PC-3 (cell line): ENCODE measurements at regions not wholly inside any gene's neighbourhood (a gene's known extent, or its start where the extent isn't known, plus 50 kb on each side); places are given as distances from the start of the nearest gene placed in this dataset.

Source experiments
- ATAC-seq: fragments of 200-7000 bp; cut with Tn5 transposase; 2 replicates; pipeline ENCODE4 v1.9.1; 2020; ENCODE audit warnings: mild to moderate bottlenecking, moderate library complexity
- BruUV-seq: library from RNA; stranded (reverse); fragments of 400-500 nt; replicated peaks from 2 replicates; lab custom pipeline; 2021; lab: Mats Ljungman, UMichigan
- CTCF ChIA-PET: fragments of 300-600 bp; sonication (Branson Sonifier 250); formaldehyde crosslinking; loops from one replicate; lab custom pipeline; 2022; ENCODE audit warnings: antibody characterized with exemption; lab: Charles Lee
- POLR2A ChIA-PET: fragments of 300-600 bp; sonication (Branson Sonifier 250); formaldehyde crosslinking; loops from one replicate; lab custom pipeline; 2022; ENCODE audit warnings: antibody characterized with exemption; ENCODE audit not compliant: unreplicated experiment; lab: Charles Lee
- DNase-seq: peaks from one replicate; pipeline ENCODE4 v3.0.0-alpha.2; 2015
- H2AFZ ChIP-seq: fragments of 300-600 bp; sonication (generic); 2 replicates; pipeline ENCODE4 v1.6.0; 2016; ENCODE audit warnings: antibody characterized with exemption, low read length
- H3F3A ChIP-seq: fragments of 300-600 bp; sonication (generic); one replicate; pipeline ENCODE4 v1.6.0; 2017; ENCODE audit warnings: antibody characterized with exemption, low read length, control low read depth, mild to moderate bottlenecking; ENCODE audit not compliant: unreplicated experiment
- H3K27ac ChIP-seq: fragments of 300-600 bp; sonication (generic); 2 replicates; pipeline ENCODE4 v1.5.1; 2016; ENCODE audit warnings: mild to moderate bottlenecking, low read length
- H3K27me3 ChIP-seq: fragments of 300-600 bp; sonication (generic); 2 replicates; pipeline ENCODE4 v1.6.1; 2016; ENCODE audit warnings: low read length, mixed read lengths
- H3K36me3 ChIP-seq: fragments of 300-600 bp; sonication (generic); 2 replicates; pipeline ENCODE4 v1.6.1; 2016; ENCODE audit warnings: low read depth, mixed run types, low read length, mixed read lengths
- H3K4me1 ChIP-seq: fragments of 300-600 bp; sonication (generic); 2 replicates; pipeline ENCODE4 v1.5.1; 2016; ENCODE audit warnings: low read length; ENCODE audit not compliant: insufficient read depth
- H3K4me2 ChIP-seq: fragments of 300-600 bp; sonication (generic); 2 replicates; pipeline ENCODE4 v1.6.0; 2016; ENCODE audit warnings: low read length
- H3K4me3 ChIP-seq: fragments of 300-600 bp; sonication (generic); 2 replicates; pipeline ENCODE4 v1.5.1; 2016; ENCODE audit warnings: mild to moderate bottlenecking, low read length, mixed read lengths
- H3K79me2 ChIP-seq: fragments of 300-600 bp; sonication (generic); 2 replicates; pipeline ENCODE4 v1.6.1; 2017; ENCODE audit warnings: low read length, mixed read lengths
- H3K9ac ChIP-seq: fragments of 300-600 bp; sonication (generic); 2 replicates; pipeline ENCODE4 v1.6.0; 2016; ENCODE audit warnings: mild to moderate bottlenecking, low read length
- H3K9me2 ChIP-seq: fragments of 300-600 bp; sonication (generic); replicated peaks from 2 replicates; pipeline ENCODE4 v1.6.1; 2016; ENCODE audit warnings: mixed run types, low read length, mixed read lengths
- H3K9me3 ChIP-seq: fragments of 300-600 bp; sonication (generic); 2 replicates; pipeline ENCODE4 v1.6.1; 2016; ENCODE audit warnings: low read length, mixed read lengths
- H4K20me1 ChIP-seq: fragments of 300-600 bp; sonication (generic); 2 replicates; pipeline ENCODE4 v1.6.1; 2016; ENCODE audit warnings: low read length, mixed read lengths
- EZH2 ChIP-seq: fragments of 300-600 bp; sonication (generic); IDR thresholded peaks from one replicate; pipeline ENCODE4 v1.6.1; 2017; ENCODE audit warnings: antibody characterized with exemption, mild to moderate bottlenecking, low read length; ENCODE audit not compliant: unreplicated experiment
- EZH2phosphoT487 ChIP-seq: fragments of 300-600 bp; sonication (generic); IDR thresholded peaks from 2 replicates; pipeline ENCODE4 v1.6.1; 2018; ENCODE audit warnings: mild to moderate bottlenecking, antibody characterized with exemption, low read length, borderline replicate concordance
- intact Hi-C: fragments of 100-400 bp; cut with micrococcal nuclease; formaldehyde crosslinking; loops from 2 replicates; pipeline ENCODE4 v1.9.0; 2023
- TF ChIP-seq, protein P1 (sequence below): fragments of 300-600 bp; sonication (generic); conservative IDR thresholded peaks from 2 replicates; pipeline ENCODE4 v1.5.1; 2017; ENCODE audit warnings: antibody characterized with exemption, low read depth, mild to moderate bottlenecking, low read length

DNA sequence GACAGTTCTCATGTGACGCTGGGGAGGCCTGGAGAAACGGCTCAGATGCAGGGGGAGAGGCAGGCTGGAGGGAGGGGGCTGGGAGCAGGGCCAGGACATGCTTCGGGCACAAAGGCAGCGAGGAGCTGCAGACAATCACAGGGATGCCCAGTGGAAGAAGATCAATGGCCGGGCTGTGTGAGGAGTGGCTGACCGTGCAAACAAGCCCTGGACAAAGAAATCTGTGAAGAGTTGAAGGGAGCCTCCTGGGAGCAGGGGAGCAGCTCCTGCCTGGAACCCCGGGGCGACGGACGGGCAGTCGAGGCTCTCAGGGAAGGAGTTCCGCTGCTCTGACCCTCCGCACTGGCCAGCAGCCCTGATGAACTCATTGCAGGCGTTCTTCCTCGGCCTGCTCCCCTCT is 126.7 kb upstream of the B3GAT1 start:
- Histone ChIP-seq H3K27me3 (peaks cover 40% of the 10 kb centered on the region), H3K4me2 (no peak overlapping the region), H3F3A (no peaks in the 10 kb centered on the region), H3K27ac (no peak overlapping the region), H3K36me3 (no peaks in the 10 kb centered on the region), H4K20me1 (no peaks in the 10 kb centered on the region), H3K79me2 (no peaks in the 10 kb centered on the region), H2AFZ (no peak overlapping the region), H3K4me1 (no peaks in the 10 kb centered on the region), H3K9ac (no peak overlapping the region), H3K4me3 (no peak overlapping the region), H3K9me3 (0 out of 2 replicates have a peak, but pooled peaks cover 4% of the 10 kb centered on the region), H3K9me2 (no peaks in the 10 kb centered on the region)
- POLR2A ChIA-PET: no interaction called here
- DNase-seq (no peak), ATAC-seq (no peak)
- intact Hi-C loops: no loop called here
- BruUV-seq: no TSS peak
- TF ChIP-seq EZH2phosphoT487 (no peak), EZH2 (no peak)
- TF ChIP-seq, protein P1, sequence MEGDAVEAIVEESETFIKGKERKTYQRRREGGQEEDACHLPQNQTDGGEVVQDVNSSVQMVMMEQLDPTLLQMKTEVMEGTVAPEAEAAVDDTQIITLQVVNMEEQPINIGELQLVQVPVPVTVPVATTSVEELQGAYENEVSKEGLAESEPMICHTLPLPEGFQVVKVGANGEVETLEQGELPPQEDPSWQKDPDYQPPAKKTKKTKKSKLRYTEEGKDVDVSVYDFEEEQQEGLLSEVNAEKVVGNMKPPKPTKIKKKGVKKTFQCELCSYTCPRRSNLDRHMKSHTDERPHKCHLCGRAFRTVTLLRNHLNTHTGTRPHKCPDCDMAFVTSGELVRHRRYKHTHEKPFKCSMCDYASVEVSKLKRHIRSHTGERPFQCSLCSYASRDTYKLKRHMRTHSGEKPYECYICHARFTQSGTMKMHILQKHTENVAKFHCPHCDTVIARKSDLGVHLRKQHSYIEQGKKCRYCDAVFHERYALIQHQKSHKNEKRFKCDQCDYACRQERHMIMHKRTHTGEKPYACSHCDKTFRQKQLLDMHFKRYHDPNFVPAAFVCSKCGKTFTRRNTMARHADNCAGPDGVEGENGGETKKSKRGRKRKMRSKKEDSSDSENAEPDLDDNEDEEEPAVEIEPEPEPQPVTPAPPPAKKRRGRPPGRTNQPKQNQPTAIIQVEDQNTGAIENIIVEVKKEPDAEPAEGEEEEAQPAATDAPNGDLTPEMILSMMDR: no peak
- CTCF ChIA-PET: no interaction called here

DNA sequence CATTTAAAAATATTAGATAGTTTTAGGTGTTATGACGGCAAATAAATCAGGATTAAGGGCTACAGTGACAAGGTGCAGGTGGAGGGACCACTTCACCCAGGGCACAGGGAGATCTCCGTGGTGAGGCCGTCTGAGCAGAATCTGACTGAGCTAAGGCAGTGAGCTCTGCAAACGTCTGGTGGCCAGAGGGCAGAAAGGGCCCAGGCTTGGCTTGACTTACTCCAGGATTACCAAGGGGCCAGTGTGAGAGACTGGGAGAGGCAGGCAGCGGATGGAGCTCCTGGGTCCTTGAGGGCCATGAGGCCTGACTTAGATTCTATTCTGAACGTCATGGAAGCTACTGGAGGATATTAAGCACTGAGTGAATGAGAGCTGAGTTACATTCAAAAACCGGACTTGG is 125.9 kb upstream of the B3GAT1 start:
- POLR2A ChIA-PET: no interaction called here
- H3K27me3 ChIP-seq: peaks cover 40% of the 10 kb centered on the region
- intact Hi-C loops: no loop called here
- H4K20me1 ChIP-seq: no peaks in the 10 kb centered on the region
- 0 out of 2 replicates have a peak, but pooled peaks cover 4% of the 10 kb centered on the region for H3K9me3 ChIP-seq
- H3K27ac ChIP-seq: no peak overlapping the region
- no peaks in the 10 kb centered on the region for H3K79me2 ChIP-seq
- no peak overlapping the region for H3K4me3 ChIP-seq
- no peak overlapping the region for H3K9ac ChIP-seq
- DNase-seq: no peak
- BruUV-seq: no TSS peak
- no peaks in the 10 kb centered on the region for H3F3A ChIP-seq
- H3K4me2 ChIP-seq: no peak overlapping the region
- TF ChIP-seq EZH2 (no peak), EZH2phosphoT487 (no peak)
- TF ChIP-seq, protein P1: no peak
- CTCF ChIA-PET: no interaction called here
- H3K4me1 ChIP-seq: no peaks in the 10 kb centered on the region
- no peak for ATAC-seq
- H3K9me2 ChIP-seq: no peaks in the 10 kb centered on the region
- H3K36me3 ChIP-seq: no peaks in the 10 kb centered on the region
- no peak overlapping the region for H2AFZ ChIP-seq

DNA sequence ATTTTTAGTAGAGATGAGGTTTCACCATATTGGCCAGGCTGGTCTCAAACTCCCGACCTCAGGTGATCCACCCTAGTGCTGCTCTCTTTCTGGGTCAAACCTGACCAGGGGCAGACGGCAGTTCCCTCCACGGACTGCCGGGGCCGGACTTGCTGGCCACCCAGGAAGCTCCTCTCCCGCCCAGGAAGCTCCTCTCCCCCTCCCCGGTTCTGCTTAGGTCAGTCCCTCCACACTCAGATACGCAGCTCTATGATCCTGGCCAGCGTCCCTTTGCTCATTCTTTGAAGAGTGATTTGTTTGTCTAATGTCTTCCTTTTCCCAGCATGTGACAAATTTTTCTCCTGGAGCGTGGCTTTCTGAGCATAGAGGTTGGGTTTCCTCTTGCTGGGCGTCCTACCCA is 125.3 kb upstream of the B3GAT1 start:
- intact Hi-C loops: no loop called here
- Histone ChIP-seq H4K20me1 (no peaks in the 10 kb centered on the region), H3F3A (no peaks in the 10 kb centered on the region), H3K27ac (no peak overlapping the region), H3K4me1 (no peaks in the 10 kb centered on the region), H3K9me3 (0 out of 2 replicates have a peak, but pooled peaks cover 4% of the 10 kb centered on the region), H3K79me2 (no peaks in the 10 kb centered on the region), H3K4me2 (no peak overlapping the region), H3K9me2 (no peaks in the 10 kb centered on the region), H2AFZ (no peak overlapping the region), H3K36me3 (no peaks in the 10 kb centered on the region), H3K9ac (no peak overlapping the region), H3K27me3 (peaks cover 40% of the 10 kb centered on the region), H3K4me3 (no peak overlapping the region)
- POLR2A ChIA-PET: no interaction called here
- no TSS peak for BruUV-seq
- no peak for ATAC-seq
- TF ChIP-seq, protein P1: no peak
- TF ChIP-seq EZH2phosphoT487: no peak
- no peak for TF ChIP-seq EZH2
- CTCF ChIA-PET: no interaction called here
- DNase-seq: no peak
